CD4-positive, alpha-beta T cell treated with Interleukin-17A for 1 hour (primary cell): ENCODE measurements at regions not wholly inside any gene's neighbourhood (a gene's known extent, or its start where the extent isn't known, plus 50 kb on each side); places are given as distances from the start of the nearest gene placed in this dataset.
"Not testable (repeated sequence)": the region's sequence is repeated elsewhere in the genome, so short reads cannot be mapped to it uniquely, and the experiment has no call there.

Experiments used
- DNase-seq: peaks from one replicate; pipeline ENCODE4 v3.0.0-alpha.2; 2020

DNA sequence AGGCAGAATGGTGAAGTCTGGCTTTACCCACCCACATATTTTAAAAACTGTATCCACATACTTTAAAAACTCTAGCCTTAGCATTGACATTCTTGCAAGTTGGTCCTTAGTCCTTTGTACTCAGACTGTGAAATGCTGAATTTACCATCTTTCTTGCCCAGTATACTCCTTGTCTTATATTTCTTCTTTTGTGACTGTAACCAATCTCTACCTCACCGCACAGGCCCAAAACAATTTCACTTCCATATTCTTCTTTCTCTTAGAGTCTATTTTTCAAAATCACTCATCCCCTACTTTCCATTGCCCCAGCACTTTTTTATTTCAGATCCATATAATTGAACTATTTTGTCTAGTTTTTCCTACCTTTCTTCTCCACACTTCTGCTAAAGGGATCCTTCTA, 892.4 kb upstream of the B3GALT2 start:
- DNase-seq = no peak

DNA sequence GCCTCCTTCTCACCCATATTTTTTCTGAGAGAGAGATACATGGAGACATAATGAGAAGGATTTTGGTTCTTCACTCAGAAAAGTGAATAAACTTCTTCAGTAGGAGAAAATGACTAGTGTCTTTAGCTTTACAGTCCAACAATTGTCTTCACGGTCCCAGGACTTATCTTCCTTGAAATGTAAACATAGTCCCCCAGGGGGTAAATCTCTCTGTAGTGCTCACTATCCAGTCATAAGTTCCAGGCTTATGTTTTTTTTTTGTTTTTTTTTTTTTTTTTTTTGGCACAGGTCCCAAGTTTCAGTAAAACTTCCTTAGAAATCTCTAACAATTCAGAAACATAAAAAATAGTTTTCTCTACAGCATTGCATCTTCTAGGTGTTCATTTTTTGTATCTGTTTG, 890.2 kb upstream of the B3GALT2 start:
- DNase-seq = no peak

DNA sequence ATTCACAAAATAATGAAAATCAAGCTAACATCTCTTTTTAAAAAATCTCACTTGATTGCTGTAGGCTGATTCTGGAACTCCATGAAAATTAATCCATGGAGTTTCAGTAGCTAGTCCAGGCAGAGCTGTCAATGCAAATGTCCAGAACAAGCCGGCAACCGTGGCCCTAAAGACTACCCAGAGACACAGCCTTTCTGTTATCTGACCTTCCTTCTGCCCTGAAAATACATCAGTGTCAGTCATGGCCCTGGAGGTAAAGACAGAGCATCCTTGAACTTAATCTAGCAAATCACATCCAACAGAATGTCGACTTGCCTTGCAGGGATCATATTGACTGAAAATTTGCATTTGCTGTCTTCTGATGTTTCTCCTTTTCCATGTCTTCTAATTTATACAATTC, 887.4 kb upstream of the B3GALT2 start:
- DNase-seq = no peak

DNA sequence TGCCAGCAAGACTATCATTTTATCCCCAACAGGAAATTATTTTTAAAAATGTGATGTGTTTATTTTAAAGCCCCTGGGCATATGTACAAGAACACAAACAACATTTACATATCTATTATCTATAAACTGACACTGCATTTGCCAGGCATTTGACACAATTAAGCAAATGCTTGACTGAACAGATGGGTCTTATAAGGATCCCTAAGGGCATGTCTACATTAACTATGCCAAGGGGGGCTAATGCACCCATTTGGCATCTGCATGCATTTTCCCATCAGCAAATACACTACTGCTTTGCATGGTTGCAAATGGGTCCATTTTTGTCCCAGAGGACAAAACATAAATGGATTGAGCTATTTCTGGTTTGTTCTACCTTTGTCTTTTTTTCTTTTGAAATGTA, 884.8 kb upstream of the B3GALT2 start:
- no peak for DNase-seq

DNA sequence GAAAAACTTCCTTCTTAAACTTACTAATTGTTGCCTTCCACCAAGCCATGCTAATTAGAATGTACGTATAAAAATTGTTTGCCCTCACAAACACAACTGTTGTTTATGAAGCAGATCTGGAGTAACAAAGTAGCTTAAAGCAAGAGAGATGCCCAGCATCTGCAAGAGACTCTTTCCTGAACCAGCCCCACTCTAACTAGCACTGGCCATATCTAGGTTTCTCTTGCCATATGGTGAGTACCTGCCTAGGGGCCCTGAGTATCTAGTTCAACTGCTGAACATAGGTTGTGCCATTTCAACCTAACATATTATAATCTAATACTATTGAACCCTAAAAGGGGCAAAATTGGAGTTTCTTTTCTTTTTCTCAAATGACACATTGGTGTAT, 883.4 kb upstream of the B3GALT2 start:
- DNase-seq = no peak

DNA sequence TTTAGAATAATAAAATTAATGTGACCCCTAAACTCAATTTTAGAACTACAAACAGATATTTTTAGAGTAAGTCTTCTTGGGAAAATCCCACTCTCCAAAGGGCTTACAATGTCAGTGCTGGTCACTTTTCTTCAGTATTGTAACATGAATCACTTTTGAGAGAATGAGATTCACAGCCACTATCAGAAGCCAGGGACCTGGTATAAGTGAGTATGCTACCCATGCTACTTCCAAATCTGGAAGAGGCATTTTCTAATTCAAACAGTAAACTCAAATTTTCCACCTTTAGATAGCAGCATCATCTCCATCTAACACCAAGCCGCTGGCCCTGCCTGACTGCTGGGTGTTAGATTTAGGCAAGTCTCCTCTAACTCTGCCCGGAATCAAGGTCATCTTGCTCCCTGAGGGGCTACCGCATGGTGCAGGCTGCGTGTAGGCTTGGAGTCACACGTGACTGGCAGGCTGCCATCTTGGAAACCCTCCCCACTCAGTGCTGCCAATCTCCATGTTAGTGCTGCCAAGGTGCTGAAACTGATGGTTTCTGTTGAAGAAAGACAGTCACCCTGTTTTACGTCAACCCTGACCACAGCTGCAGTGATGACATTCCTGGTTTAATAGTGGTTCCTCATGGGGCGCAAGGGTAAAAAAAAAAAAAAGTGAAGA, 882.9 kb upstream of the B3GALT2 start:
- DNase-seq = no peak

DNA sequence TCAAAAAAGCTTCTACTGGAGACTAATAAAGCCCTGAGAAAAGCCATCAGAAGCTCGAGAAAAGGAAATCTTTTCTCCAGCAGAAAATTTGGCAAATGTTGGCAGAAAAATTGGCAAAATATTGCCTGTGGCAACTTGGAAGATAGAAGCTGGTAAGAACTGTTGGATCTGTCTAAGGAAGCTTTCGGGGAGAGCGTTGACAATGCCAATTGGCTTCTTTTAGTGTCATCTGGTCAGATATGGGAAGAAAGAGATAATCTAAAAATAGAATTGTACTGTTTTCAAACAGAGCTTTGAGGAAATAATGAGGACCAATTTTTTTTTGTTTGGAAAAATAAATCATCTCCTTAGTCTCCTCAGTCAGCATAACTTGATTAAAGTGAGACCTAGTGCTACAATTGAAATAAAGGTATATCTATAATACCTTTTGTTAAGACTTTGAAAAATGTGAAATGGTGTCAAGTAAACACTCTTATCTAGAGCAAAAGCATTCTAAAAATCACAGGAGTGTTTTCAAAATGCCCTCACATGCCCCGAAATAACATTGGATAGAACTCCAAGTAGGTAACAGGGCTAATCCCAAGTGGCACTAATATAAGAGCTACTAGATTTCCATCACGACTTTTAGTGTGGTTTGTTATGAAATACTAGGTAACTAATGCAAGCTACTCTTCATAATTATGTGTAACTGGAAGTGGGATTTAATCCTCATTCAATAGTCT, 882.2 kb upstream of the B3GALT2 start:
- no peak for DNase-seq

DNA sequence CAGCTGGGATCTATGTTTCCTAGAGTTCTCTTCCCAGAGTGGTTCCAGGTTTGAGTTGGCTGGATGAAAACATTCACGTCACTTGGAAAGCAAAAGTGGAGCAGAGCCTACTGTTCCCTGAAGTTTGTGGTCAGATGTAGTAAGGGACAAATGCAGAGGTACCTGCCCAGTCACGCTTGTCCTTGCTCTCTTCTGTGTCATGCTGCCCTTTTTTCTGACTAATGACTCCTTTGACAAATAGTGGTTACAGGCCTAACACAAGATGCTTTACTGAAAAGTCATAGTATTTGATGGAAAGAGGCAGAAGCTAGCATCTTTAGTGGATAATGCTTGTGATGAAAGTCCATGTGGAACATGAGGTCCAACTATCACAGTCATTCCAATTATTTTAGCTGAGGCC, 881.4 kb upstream of the B3GALT2 start:
- DNase-seq = no peak

DNA sequence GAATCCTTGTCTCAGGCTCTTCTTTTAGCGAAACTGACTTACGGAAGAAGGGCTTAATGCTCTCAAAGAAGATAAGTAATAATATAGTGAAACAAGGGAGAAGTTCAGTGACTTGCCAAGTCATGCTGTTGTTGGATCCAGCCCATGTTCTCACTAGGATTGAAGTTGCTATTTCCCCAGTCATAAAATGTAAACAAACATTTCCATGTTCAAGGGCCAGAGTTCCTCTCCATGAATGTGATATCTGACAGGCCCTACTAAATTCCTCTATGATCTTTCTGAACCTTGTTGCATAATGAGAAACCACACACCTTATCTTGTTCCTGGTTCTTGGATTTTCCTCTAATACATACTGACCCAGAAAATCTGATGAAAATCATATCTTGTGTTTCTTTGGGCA, 876.5 kb upstream of the B3GALT2 start:
- no peak for DNase-seq

DNA sequence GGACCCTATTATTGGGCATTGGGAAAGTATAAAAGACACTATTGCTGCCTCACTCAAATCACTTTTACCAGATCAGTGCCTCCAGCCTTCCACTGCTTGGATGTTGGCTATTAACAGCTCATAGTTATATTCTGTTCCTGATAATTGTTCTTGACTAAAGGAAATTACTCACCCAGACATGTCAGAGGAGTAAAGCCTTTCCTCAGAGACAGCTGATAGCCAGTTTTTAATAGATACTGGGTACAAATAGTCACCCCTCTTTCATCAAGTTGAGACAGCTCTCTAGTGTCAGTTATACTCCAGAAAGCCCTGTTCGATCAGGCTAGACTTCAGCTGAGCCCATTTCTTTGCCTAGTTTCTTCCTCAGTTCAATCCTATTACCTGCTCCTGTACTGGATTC, 876.1 kb upstream of the B3GALT2 start:
- DNase-seq = no peak

DNA sequence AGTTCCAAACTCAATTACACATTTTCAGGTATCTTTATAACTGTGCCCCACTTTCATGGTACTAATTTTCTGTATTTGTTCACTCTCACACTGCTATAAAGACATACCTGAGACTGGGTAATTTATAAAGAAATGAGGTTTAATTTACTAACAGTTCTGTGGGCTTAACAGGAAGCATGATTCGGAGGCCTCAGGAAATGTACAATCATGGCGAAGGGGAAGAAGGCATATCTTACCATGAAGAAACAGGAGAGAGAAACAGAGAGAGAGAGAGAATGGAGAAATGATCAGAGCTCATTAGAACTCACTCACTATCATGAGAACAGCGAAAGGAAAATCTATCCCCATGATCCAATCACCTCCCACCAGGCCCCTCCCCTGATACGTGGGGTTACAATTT, 874.1 kb upstream of the B3GALT2 start:
- no peak for DNase-seq

DNA sequence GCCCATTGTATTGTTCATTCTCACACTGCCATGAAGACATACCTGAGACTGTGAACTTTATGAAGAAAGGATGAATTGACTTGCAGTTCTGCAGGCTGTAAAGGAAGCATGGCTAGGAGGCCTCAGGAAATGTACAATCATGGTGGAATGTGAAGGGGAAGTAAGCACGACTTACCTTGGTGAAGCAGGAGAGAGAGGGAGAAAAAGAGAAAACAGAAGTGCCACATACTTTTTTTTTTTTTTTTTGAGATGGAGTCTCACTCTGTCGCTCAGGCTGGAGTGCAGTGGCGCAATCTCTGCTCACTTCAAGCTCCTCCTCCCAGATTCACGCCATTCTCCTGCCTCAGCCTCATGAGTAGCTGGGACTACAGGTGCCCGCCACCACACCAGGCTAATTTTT, 871.9 kb upstream of the B3GALT2 start:
- not testable (repeated sequence) for DNase-seq

DNA sequence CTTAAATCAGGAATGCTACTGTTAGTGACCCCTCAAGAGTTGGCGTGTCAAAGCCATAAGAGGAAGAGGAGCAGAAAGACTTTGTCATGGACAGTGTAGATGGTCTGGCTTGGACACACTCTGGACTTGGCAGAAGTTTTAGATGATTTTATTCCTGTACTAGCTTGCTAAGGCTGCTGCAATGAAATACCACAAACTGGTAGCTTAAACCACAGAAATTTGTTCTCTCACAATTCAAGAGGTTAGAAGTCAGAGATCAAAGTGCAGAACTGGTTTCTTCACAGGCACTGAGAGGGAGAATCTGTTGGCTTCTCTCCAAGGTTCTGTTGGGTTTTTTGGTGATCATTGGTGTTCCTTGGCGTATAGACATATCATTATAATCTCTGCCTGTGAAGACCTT, 869.8 kb upstream of the B3GALT2 start:
- peak; percentile 70 for DNase-seq

DNA sequence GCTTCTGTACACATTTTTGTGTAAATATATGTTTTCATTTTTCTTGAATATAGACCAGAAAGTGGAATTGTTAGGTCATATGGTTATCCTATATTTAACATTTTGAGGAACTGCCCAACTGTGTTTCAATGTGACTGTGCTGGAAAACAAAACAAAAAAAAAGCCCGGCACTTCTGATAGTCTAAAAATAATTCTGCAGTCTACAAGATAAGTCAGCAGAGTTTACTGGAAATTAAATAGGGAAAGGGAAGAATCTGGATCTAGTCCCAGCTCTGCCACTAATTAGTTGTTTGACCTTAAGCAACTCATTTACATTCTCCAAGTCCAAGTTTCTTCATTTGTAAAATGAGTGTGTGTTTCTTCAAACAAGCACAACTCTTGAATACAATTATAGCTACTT, 869.1 kb upstream of the B3GALT2 start:
- DNase-seq = no peak

DNA sequence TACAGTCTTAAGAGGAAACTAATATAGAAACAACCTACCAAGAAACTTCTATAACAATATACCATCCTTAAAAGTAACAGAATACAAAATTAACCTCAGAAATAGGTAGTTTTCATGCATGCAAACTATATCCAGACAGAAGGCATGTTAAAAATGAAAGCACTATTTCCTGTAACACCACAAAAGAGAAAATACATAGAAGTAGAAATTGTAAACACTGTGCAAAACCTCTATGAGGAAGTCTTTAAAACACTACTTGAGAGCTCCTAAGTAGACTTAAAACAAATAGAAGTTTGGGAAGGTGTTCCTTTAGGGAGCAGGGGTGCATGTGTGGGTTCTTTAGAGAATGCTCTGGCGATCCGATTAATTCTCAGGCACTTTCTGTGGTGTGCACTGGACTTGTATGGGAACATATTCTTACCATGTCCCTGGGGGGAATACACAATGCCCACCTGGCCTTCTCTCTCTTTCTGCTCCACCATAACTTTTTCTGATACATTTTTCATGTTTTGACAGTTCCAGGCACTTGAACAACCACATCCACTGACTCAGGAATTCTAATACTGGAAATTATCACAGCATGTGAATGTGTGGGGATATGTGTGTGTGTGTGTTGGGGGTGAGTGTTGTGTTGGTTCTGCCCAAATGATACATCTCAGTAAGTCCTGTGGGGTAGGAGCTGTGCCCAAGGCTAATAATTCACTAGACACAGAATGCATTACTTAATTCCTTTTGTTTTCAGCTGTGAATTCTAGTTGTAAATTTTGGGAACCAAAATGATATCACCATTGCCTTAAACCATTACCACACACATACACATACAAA, 866.3 kb upstream of the B3GALT2 start:
- peak; percentile 18 for DNase-seq

DNA sequence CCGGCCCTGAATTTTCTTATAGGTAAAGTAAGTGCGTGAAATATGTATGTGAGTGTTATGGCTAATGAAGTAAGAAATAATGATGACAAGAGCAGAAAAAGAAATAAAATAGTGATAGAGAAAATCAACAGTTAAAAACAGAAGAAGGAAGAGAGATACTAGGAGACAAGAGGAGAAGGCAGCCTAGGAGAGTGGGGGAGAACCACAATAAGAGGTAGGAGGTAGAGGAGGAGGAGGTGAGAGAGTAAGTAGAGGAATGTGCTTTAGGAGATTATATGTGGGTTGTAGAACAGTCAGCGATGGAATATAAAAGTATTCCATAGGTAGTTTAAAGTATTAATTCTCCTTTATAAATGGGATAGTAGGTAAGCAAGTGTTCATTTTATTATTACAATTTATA, 861.5 kb upstream of the B3GALT2 start:
- no peak for DNase-seq

DNA sequence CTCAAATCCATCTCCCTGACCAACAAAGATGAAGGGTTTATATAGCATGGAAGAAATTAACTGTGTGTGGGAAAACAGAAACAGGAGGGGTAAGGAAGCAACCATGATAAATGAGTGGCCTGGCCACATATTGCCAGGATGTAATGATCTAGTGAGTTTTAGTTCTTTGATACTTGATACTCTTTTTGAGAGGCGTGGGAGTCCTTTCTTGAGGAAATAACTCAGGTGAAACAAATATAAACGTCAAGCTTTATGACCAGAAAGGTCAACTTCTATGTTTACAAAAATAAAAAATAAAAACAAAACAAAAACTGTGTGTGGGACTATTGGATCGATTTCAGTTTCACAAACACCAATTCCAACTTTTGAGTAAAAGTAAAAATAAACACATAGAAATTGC, 860.8 kb upstream of the B3GALT2 start:
- DNase-seq = no peak

DNA sequence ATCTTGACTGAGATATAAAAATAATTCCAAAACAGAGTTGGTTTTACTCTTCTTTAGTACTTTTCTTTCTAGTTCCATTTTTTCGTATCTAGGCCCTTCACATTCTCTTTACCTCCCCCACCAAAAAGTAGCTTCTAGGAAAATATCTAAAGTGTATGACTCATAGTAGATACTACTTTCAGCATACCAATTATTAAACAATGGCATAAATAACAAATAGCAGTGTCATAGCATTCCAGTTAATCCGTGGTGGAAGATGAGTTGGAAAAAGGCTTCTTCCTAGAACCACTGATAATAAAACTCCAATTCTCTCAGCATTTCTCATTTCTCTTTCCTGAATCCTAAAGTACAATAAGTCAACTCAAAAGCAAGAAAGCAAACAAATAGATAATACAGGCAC, 859.0 kb upstream of the B3GALT2 start:
- no peak for DNase-seq

DNA sequence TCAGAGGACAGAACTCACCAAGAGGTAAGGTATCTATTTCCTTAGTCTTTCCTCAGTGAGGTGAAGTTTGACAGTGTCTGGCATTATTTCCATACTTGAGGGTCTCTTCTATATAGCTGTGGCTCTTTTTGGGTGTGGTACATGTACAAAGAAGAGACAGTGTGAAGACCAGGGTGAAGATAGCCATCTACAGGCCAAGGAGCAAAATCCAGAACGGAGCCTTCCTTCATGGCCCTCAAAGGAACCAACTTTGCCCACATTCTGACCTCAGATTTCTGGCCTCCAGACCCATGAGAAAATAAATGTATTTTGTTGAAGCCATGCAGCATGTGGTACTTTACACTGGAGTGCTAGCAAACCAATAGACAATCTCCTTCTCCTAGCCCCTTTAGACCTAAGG, 858.5 kb upstream of the B3GALT2 start:
- DNase-seq = no peak

DNA sequence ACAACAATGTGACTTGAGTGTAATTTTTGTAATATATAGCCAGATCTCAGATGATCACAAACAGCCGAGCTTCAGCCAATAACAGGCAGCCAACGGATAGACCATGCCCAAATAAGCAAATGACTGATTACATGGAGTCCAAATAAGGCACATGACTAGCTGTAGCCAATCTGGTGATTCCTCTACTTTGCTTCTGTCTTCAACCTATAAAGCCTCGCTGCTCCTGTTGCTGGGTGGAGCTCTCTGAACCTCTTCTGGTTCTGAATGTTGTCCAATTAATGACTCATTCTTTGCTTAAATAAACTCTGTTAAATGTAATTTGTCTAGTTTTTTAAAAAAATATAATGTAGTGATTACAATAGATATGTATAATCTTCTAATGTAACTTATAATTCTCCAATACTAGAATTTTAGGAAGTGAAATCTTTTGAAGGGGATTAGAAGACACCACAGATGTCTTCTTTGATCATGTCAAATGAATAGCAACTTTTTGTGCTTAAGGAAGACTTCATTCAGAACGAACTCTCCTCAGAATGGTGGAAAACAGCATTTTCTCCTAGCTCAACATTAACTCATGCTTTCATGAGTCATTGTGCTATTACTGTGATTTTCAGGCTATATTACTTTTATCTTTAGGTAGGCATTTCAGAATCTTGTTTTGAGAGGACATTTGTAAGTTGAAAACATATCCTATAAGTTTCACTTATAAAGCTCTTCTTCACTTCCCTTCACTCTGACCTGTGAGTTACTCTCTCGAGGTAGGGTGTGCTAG, 857.8 kb upstream of the B3GALT2 start:
- no peak for DNase-seq

DNA sequence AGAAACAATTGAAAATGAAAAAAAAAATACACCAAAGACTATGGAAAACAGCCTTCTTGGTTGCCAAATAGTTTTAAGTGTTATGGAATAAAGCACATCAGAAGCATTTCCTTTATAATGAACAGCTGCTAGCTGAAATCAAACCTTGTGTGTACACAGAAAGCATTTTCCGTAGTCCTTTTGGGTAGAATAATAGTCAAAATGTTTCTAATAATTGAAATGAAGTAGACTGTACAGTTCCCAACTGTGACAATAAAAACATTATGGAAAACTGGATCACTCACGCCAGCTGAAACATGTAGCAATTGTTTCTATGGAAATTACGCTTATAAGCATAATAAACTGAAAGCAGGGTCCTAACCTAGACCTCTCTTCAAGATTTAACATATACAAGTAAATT, 856.3 kb upstream of the B3GALT2 start:
- DNase-seq = no peak

DNA sequence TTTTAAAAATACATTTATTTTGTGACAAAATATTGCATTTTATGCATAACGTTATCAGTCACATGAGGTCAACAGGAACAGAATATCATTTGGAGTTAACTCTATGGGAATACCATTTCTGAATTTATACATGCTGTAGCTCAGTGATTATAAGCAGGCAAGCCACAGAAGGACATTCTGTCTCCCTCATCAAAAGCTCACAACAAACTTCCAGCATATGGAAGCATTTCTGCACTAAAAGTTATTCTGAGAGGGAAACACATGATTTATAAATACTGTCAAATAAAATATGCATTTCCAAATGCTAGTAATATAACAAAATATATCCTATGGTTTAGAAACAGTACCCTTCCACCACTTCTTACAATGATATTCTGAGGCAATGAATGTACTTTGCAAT, 854.1 kb upstream of the B3GALT2 start:
- no peak for DNase-seq

DNA sequence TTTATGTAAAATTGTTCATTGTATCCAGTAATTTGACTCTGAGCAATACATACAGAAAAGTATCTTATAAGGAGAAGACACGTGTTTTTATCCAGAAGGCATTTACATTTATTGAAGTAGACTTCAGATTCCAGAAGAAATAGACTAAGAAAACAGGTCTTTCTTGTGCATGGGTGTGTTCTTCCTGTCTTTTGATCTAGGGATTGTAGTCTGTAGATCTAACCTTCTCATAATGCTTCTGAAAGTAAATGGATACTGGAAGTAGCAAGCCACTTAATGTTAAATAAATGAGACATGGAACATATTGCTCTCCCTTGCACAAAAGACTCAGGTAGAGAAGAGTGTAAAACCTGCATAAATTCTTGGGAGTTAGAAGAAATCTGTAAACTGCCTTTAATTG, 853.2 kb upstream of the B3GALT2 start:
- no peak for DNase-seq
